ENCODE measurements at regions not wholly inside any gene's neighbourhood (a gene's known extent, or its start where the extent isn't known, plus 50 kb on each side); places are given as distances from the start of the nearest gene placed in this dataset.

DNA sequence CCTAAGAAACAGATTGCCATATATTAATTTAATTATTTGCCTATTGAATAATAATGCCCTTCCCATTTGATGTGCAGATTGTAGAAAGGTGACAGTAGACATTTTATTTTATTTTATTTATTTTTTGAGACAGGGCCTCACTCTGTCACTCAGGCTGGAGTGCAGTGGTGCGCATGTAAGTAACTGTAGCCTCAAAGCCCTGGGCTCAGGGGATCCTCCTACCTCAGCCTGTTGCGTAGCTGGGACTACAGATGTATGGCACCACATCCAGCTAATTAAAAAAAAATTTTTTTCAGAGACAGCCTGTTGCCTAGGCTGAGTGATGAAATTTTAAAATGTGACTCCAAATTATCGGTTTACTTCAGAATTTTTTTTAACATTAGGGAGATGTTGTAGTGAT is 1110.0 kb upstream of the EEF2KMT start:
- no peak for DNase-seq (ENCODE audit: low read depth, low spot score)

DNA sequence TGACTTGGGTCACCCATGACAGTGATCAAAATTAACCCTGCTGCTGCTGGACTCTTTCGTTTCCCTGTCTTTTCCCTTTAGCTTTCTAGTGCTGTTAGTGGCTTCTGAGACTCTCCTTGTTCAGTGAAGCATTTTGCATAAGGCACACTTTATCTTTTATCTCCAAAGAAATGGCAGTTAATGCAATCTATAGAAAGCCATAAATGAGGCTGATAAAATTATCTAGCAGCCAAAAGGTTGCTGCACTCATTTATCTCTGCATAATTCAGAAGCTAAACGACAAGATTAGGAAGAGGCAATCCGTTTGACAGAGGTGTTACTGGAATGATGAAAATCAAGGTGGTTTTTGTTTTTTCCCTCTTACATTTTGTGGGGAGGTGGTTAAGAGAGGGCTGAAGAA is 1109.5 kb upstream of the EEF2KMT start:
- no peak for DNase-seq (ENCODE audit: low read depth, low spot score)

DNA sequence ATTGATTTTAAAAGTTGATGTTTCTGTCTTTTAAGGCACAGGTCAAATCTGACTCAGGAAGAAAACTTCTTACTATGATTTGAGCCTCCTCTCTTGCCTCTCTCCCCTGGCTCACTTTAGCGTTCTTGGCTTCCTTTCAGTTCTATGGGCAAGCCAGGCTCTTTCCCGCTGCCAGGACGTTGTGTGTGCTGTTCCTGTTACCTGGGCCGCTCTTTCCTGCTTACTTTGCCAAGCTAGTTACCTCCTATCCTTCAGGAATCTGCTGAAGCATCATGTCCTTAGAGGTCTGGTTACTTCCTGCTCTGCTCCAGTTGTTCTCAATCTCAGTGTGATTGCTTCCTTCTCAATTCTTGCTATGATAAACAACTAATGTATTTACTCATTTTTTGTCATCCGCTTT is 1108.5 kb upstream of the EEF2KMT start:
- DNase-seq (ENCODE audit: low read depth, low spot score): no peak

DNA sequence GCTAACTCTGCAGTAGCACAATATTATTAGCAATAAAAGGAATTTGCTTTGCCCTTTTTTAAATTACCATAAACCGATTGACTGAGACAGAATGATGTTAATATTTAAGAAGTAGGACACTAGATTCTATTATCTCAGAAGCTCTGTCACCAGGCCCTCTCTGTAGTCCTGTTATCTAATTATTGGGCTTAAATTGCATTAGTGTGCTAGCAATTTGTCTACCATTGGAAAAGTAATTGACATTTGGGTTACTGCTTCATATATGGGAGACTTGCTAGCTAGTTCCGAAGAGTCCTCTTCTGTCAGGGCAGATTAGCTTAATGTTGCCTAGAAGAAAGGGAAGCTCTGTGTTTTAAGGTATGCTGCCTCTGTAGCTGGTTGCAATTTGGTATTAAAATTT is 1107.3 kb upstream of the EEF2KMT start:
- DNase-seq (ENCODE audit: low read depth, low spot score): no peak

DNA sequence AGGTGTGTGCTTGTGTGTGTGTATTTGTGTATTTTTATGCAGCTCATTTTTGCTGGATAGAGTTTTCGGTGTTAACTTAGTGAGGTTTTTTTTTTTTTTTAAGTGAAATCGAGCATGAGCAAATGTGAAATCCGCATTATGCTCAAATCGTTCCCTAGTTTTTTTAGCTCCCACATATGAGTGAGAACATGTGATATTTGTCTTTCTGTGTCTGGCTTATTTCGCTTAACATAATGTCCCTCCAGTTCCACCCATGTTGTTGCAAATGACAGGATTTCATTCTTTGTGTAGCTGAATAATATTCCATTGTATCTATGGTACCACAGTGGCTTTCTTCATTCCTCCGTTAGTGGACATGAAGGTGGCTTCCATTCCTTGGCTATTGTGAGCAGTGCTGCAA is 1103.3 kb upstream of the EEF2KMT start:
- no peak for DNase-seq (ENCODE audit: low read depth, low spot score)

DNA sequence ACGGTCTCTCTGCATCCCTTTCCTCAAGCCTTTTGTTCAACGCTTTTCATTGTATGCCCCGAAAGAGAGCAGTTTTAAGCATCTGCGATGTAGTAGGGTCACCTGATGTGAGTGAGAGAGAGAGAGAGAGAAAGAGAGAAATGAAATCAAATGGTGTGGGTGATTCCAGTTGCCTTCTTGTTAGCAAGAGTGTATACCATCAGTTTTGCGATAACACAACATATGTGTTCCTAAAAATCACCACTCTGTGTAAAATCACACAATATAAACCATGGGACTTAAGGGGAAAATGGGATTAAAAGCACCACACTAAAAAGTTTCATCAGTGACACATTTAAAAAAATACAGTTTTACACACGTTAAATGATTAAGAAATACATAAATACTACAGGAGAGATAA is 1102.7 kb upstream of the EEF2KMT start:
- DNase-seq (ENCODE audit: low read depth, low spot score): no peak

DNA sequence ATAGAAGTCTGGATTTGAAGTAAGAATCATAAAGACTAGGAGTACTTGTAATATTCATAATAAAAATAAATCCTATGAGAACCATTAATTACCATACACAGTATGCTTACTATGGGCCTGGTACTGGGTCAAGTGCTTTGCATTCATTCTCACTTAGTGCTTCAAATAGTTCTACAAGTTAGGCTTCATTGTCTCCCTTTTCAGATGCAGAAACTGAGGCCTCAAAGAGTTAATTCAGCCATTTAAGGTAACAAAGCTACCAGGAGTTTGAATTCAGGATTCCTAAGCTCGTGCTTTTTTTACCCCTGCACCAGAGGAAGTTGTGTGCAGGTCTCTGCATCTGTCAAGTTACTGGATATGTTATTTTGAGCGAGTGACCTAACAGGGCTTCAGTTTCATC is 1098.4 kb upstream of the EEF2KMT start:
- DNase-seq (ENCODE audit: low read depth, low spot score): no peak

DNA sequence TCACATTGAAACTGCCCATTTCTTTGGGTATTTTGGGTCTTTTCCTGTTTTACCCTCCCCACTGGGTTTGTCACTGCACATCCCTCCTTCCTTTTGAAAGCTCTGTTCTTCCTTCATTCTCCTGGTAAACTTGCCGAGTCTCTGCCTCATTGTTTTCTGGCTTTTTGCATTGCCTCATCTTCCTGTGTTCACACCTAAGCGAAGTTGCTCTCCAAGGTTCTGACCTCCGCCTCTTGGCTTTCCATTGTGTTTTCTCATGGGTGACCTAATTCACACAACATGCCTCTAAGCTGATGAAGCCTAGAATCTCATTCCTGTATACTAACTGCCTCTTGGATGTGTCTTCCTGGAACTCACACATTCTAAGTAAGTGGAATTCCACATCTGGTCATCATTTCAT is 1096.1 kb upstream of the EEF2KMT start:
- DNase-seq (ENCODE audit: low read depth, low spot score): peak; percentile 39

DNA sequence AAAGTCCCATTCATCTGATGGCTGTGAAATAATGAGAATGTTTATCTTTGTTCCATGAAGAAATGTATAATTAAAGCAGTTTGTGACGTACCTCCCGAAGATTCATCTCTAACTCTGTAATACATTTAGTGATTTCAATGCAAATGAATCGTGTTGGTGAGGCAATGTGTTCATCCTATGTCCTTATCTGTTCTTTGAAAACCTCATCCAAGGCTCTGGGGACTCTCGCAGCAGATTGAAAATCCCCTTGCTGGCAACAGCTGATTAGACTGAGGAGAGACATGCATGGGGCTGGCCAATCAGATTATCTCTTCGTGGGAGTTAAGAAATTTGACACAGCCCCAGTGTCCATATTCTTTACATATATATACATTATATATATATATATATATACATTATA is 1095.4 kb upstream of the EEF2KMT start:
- no peak for DNase-seq (ENCODE audit: low read depth, low spot score)

DNA sequence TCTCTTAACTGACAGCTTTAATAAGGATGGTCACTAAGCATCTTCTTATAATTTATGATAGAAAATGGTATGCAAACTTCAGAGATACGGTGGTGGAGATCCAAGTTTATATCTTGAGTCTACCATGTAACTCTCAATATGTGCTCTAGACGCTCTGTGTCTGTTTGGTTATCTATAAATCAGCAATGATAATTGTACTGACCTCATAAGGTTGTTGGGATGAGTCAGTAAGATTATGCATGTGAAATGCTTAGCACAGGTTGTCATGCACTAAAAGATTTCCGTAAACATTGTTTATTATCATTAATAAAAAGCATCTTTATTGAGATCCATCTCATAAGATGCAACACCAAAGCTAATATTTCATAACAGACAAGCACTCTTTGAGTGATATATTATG is 1094.9 kb upstream of the EEF2KMT start:
- DNase-seq (ENCODE audit: low read depth, low spot score): no peak

DNA sequence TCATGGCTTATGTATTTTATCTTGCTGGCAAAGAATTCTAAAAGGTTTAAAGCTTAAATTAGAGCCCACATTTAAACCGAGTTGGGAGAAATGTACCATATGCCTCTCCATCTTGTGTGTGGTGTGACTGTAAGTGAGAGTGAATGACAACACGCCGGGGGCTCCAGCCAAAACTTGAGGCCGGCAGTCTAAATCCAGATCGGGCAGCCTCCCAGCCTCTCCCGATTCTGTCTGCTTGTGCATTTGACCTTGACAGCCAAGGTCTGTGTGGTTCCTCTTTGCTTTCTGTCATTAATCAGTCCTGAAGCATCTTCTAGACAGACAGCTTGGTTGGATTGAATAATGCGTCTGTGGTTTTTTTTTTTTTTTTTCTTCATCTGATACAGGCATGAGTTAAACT is 1093.2 kb upstream of the EEF2KMT start:
- DNase-seq (ENCODE audit: low read depth, low spot score): no peak

DNA sequence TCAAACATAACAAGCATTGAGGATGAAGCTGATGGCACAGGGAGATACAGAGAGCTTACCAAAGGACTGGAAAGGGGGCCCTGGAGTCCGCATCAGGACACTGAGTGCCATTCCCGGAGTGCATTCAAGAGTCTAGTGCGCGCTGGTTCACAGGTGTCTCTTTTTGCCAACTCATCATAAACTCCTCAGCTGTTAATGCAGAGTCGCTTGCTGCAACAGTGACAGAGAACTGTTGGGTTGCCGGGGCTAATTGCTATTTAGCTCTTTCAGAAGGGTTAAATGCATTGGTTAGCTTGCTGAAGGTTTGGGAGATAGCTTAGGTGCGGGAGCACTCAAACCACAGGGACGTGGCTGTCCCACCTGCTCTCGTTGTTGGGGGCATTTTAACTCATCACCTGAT is 1091.6 kb upstream of the EEF2KMT start:
- DNase-seq (ENCODE audit: low read depth, low spot score): no peak

DNA sequence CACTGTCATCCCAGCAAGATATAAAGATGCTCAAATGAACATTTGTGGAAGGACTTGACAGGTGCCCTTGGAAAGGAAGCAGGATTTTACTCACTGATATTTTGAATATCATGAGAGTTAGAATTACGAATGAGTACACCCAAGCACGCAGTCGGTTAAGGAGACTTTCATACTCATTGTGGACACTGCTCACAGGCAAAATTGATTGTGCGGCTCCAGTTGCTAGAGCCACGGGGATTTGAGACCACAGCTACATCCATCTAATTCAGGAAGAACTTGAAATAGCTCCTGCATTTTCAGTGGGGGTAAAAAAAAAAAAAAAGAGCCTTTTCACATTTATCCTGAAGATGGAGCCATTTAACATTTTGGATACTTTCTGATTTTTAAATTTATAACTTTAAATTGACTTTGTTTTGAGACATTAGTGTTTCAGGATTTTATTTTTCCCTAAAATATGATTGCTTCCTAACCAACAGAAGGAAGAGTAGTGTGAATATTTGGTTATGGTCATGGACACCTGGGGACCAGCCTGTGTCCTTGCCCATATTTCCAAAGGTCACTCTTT is 1080.1 kb upstream of the EEF2KMT start:
- DNase-seq (ENCODE audit: low read depth, low spot score): no peak

DNA sequence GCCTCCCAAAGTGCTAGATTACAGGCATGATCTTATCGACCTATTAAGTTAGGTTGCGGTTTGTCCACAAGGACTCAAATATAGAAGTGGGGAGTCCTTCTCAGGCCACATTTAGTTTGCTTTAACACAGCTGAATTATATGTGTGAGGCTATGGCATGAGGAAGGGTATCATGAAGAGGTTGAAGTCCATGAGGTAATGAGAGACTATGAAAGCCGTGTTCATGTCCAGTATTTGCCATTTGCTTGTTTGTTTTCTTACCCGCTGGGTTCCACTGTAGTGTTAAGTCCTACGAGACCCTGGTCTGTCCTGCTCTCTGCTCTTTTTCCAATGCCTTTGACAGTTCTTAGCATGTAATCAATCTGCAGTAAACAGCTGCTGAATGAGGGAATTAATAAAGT is 1072.4 kb upstream of the EEF2KMT start:
- no peak for DNase-seq (ENCODE audit: low read depth, low spot score)

DNA sequence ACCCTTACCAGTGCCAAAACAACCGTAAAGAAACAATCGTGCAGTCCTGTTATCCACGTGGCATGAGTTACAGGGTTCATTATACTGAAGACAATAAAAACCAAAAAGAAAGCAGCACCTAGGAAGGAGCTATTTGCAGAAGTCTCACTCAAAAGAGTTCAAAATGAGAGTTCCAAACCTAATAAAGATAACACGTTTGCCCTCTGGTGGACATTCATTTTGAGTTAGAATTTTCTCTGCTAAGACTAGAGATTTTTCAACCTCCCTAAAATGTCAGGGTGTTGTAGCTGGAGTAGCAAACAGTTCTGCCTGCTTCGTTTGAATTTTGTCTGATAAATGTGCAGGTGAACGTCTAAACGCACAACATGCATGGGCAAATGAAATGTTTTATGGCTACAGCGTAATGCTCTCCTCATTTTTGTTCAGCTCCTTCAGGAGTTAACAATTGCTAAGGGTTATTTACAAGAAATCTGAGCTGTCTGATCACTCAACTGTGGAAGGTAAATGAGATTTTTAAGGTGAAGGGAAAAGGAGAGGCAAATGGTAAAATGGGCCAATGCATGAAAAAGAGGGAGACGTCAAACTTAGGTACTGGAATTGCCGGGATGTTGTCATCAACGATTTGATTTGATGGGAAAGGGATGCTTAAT is 1067.9 kb upstream of the EEF2KMT start:
- DNase-seq (ENCODE audit: low read depth, low spot score): peak; percentile 4

DNA sequence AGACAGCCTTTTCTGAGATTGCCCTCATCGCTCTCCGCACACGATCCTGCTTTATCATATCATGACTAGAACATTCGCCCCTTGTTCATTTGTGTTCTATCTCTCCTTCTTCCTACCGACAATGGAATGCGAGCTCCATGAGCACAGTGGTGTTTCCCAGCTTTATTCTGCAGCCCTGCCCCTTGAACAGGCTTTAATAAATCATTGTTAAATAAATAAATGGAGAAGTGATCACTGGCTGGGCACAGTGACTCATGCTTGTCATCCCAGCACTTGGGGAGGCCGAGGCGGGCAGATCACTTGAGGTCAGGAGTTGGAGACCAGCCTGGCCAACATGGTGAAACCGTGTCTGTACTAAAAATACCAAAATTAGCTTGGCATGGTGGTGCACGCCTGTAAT is 1063.3 kb upstream of the EEF2KMT start:
- DNase-seq (ENCODE audit: low read depth, low spot score): peak; percentile 2

DNA sequence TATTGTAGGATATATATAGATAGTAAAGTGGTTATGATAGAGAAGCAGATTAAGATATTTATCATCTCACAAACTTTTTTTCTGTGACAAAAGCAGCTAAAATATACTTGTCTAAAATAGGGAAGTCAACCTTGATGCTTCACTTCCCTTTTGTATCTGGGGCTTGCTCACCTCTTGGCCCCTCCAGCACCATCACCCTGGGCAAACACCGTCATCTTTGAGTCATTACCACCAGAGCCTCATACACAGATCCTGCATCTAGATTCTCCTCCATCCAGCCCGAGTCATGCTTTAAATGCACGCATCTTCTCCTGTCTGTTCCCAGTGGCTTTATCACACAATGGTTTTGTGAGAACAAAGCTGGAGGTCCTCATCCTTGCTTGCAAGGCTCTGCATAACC is 1062.7 kb upstream of the EEF2KMT start:
- no peak for DNase-seq (ENCODE audit: low read depth, low spot score)

DNA sequence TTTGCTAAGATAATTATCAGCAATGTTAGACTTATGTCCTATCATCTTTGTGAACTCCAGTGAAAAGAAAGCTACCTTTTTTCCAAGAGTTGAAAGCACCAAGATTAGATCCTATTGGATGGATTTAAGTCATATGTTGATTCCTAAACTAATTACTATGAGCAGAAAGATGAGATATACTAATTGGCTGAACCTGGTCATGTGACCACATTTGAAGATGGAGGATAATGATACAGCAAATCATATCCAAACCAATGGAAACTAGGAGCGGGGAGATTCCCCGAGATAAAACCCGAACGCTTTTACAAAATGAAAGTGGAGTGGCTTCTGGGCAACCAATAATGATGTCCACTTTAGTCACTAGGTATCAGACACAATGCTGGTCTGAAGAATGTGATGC is 1060.2 kb upstream of the EEF2KMT start:
- DNase-seq (ENCODE audit: low read depth, low spot score): no peak

DNA sequence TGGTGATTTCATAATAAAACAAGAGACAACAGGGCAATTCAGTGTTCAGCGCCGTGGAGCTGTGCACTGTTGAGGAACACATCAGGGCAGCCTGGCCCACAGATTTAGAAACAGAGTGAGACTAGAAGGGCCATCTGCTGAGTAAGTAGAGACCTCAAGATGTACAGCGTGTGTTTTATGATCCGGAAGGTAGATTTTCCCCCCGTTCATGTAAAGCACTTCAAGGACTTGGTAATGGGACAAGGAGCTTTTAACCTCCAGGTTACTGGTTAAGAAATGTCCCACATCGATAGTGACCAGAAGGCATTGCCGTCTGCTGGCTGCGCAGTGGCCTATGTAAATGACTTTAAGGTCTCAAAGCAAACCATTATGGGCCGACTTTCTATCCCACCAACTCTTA is 1057.7 kb upstream of the EEF2KMT start:
- no peak for DNase-seq (ENCODE audit: low read depth, low spot score)

DNA sequence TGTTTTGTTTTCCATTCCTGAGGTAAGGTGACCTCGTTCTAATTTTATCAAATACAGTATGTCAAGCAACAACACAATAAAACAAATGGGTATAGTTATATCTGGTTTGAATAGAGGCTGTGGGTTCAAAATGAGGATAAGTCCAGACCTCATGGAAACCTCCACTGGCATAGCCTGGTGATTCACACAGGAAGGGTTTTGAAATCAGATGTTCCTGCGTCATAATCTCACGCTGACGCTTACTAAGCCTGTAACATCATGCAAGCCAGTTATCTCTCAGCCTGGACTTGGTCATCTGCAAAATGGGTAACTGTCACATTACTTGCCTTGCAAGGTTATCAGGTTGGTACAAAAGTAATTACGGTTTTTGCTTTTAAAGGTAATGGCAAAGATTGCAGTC is 1056.3 kb upstream of the EEF2KMT start:
- no peak for DNase-seq (ENCODE audit: low read depth, low spot score)

DNA sequence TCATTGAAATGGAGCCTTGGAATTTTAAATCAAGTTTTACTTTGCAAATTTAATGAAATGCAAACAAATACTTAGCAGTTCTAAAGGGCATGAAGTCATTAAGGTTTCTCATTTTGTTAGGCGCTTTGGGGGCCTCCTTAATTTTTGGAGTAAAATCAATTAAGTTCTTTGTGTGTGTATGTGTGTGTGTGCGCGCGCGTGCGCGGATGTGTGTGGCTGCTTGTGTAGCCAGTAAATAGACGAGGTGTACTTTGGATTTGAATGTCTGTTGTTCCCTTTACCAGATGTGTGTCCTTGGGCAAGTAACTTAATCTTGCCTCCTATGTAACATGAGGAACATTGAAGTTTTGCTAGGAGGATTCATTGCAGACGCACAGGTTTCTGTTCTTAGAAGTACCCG is 1051.4 kb upstream of the EEF2KMT start:
- DNase-seq (ENCODE audit: low read depth, low spot score): no peak

DNA sequence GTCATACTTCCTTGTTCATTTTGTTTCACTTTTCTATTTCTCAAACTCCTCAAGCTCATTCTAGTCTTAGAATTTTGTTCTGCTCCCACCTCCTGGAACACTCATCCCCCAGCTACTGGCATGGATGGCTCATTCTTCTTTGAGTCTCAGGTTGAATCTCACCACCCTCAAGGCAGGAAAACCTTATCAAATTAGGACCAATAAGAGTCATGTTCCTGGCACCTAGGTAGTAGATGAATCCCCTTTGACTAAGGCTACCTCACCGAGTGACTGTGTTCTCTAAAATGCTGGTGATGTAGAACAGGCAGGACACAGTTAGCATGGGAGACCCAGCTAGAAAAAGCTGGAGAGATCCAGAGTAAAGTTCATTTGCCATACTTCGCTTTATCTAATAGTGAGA is 1050.8 kb upstream of the EEF2KMT start:
- DNase-seq (ENCODE audit: low read depth, low spot score): no peak

DNA sequence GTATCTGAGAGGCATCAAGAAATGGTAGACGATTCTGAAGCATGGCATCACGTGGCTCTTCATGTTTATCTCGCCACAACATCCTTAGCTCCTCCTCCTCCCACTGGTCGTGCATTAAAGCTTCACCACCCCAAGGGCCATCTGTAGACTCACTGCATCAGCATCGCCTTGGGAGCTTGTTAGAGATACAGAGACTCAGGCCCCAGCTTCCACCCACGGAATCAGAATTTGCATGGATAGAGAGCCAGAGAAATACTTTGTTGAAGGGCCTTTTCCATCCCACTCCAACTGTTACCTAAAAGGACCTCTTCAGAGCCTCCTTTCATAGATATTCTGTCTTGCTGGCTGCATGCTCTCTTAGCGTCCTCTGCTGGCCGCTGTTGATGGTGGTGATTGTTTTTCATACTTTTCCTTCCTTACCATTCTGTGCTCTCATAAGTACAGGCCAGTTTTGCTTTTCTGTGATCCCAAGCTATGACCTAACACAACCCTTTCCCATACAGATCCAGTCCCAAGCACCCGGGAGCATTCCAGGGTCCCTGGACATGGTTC is 1049.4 kb upstream of the EEF2KMT start:
- no peak for DNase-seq (ENCODE audit: low read depth, low spot score)

DNA sequence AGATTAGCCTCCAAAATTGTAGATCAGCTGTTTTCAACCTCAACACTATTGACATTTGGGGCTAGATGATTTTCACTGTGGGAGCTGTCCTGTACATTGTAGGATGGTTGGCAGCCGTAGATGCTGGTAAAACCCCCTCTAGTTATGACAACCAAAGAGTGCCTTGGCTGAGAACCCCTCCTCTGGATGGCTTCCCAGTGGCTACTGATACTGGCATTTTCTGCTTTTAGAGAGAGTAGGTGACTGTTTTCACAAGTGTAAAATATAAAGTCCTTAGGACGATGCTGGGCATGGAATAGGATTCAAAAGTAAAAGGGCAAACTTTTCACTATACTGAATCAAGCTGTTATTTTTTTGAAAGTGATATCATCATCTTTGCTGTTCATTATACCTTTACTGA is 1048.8 kb upstream of the EEF2KMT start:
- no peak for DNase-seq (ENCODE audit: low read depth, low spot score)
